HG03025 (cell line): ENCODE measurements at regions not wholly inside any gene's neighbourhood (a gene's known extent, or its start where the extent isn't known, plus 50 kb on each side); places are given as distances from the start of the nearest gene placed in this dataset.
"Not testable (repeated sequence)": the region's sequence is repeated elsewhere in the genome, so short reads cannot be mapped to it uniquely, and the experiment has no call there.

ENCODE experiments used
- ATAC-seq: cut with Tn5 transposase; IDR thresholded peaks from one replicate; pipeline ENCODE4 v1.9.1; 2021; ENCODE audit warnings: mild to moderate bottlenecking, moderate library complexity; ENCODE audit not compliant: unreplicated experiment, low FRiP score

DNA sequence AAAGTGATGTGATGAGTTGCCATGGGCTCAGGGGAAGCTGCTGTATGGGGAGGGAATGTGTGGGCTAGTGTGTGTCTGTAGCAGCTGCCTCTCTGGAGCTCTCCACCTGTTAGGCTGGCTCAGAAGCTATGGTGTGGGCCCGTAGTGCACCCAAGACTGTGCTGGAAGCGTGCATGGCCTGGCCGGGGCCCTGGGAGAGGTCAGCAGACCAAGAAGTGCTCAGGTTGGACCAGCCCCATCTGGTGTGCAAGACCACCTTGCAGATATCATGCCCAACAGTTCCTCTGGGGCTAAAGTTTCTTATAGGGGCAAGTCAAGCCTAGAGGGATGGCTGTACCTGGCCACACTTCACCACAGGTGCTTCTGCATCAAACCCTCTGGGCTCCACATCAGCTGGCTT is 274.4 kb upstream of the CCDC179 start:
- ATAC-seq, result no peak

GRCh38 chr11:23138761-23139160 is 278.5 kb upstream of the CCDC179 start:
- ATAC-seq, result no peak

DNA sequence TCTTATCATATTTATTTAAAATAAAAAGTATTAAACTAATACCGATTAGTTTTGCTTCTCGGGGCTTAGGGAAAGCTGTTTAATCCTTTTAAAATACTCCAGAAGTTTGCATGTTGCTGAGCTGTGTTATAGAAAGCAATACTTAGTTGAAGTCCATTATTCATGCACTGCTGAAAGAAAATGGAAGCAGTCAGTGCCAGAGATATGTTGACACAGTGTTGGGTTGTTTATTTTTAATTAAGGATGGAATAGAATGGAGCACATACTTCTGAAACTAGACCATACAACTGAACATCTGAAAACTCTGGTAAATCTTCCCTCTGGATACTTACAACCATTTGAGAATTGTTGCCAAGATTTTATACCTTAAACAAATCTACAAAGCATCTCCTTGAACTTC is 282.7 kb upstream of the CCDC179 start:
- no peak for ATAC-seq

GRCh38 chr11:23151819-23152218 is 291.5 kb upstream of the CCDC179 start:
- ATAC-seq, result no peak

- ATAC-seq, result no peak
Measured at GRCh38 chr11:23155503-23155902, 295.2 kb upstream of the CCDC179 start.

- ATAC-seq, result no peak
Measured at GRCh38 chr11:23164022-23164421, 303.7 kb upstream of the CCDC179 start.

- no peak for ATAC-seq
Measured at GRCh38 chr11:23166376-23166775, 306.1 kb upstream of the CCDC179 start.

DNA sequence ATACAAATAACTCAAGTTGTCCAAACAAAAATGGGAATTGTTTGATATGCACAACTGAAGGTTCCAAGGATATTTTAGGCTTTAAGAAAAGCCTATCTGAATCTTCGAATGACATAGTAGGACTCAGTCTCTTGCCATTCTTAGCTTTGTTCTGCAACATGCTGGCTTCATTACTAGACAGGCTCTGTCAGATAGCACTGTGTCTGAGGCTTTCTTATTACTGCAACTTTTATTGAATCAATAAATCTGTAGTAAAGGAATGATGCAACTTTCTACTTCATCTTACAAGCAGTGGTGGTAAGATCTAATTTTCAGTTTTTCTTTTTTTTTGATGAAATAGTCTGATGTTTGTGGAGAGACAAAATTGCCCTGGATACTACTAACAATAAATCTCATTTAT is 319.3 kb upstream of the CCDC179 start:
- no peak for ATAC-seq

GRCh38 chr11:23181022-23181807 is 320.9 kb upstream of the CCDC179 start:
- no peak for ATAC-seq

- ATAC-seq, result no peak
Measured at GRCh38 chr11:23192256-23192655, 332.0 kb upstream of the CCDC179 start.

DNA sequence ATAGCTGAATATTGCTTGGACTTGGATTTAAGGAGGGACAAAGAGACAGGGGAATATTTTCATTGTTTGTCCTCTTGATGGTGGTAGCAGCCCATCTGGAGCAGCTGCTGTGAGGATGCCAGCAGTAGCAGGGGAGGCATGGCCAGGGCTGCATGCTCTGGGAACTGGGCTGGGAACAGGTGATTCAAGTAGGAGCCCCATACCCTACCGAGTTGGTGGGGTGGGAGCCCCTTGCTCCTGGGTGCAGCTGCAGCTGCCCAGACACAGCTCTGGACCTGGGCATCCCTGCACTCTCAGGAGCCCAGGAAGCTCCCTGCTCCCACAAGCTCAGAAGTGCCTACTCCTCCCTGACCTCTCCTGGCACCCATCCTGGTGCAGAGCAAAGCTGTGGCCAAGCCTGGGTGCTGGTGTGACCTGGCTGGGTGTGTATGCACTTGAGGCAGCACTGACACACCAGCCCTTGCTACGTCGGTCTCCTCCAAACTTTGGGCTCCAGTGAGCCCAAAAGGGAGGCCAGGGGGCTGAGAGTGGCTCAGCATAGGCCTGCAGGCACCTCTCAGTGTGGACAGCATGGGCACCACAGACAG is 341.8 kb upstream of the CCDC179 start:
- ATAC-seq, result no peak

DNA sequence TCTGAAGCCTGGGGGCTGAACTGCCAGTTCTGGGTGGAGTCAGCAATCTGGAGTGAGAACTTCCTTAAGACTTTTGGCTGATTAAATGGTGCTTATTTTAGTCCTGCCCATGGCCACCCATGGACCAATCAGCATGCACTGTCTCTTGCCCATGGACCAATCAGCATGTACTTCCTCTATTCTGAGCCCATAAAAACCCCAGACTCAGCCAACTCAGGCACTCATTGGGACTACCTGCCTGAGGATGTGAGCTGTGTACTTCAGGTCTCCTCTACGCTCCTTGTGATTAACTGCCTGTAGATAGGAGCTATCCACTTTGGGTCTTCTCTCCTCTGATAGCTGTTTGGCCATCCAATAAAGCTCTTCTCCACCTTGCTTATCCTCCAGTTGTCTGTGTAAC is 342.3 kb upstream of the CCDC179 start:
- no peak for ATAC-seq

DNA sequence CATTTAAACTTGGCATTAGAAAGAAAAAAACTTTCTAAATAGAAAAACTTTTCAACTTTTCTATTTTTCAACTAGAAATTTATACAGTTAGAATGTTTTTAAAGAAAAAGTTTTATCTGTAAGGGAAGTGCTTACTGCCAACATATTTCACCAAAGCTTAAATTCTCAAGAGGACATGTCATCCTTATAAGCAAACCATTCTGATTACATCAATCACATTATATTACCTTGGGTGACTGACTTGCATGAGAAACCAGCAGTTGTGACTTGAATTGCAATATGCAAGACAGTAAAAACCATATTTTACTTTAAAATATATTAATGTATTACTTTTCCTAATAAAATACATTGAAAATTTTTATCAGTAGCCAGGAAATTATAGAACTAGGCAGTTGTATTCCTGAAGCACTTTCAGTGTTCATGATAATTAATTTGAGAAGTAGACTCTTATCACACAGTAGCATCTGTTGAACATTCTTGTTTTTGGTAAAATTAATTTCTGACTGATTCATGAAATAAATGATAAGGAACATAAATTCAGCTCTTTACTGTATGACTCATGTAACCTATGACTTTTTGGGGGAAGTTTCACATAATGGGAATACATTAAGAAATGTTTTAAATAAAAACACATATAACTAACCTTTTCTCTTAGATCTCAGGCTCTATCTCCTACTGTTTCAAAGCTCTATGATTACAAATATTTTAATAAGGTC is 345.0 kb upstream of the CCDC179 start:
- ATAC-seq, result no peak

- ATAC-seq, result no peak
Measured at GRCh38 chr11:23206741-23207336, 346.6 kb upstream of the CCDC179 start.

DNA sequence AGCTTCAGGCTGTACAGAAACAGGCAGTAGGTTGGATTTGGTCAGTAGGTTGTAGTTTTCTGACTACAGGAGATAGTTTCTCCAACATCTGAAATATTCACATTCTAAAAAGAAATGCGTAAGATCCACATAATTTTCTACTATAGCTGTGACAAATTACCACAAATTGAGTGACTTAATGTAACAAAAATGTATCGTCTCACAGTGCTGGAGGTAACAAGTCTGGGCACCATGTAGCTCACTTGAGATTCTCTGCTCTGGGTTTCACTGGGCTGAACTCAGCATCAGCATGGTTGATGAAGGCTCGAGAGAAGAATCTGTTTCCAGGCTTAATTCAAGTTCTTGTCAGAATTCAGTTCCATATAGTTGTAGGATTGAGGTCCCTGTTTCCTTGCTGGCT is 350.9 kb upstream of the CCDC179 start:
- no peak for ATAC-seq

GRCh38 chr11:23212807-23213206 is 352.5 kb upstream of the CCDC179 start:
- ATAC-seq, result no peak

- ATAC-seq, result no peak
Measured at GRCh38 chr11:23217072-23217471, 356.8 kb upstream of the CCDC179 start.

GRCh38 chr11:23220086-23220485 is 359.8 kb upstream of the CCDC179 start:
- not testable (repeated sequence) for ATAC-seq

DNA sequence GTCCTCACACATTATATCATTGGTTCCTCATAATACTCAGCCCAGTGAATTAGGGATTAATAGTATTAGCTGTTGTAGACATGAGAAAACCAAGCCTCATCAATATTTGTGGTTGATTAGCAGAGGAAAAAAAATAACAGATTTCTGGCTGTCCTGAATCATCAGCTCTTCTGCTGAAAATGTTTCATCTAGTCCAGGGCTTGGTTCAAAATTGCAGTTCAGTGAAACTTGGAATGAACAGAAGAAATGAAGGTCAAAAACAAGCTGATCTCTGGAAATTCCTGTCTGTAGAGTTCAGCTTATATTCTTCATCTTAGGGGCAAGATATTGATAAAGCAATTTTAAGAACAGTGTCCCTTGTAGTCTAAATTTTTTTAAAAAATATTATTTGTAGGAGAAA is 361.1 kb upstream of the CCDC179 start:
- ATAC-seq, result no peak

DNA sequence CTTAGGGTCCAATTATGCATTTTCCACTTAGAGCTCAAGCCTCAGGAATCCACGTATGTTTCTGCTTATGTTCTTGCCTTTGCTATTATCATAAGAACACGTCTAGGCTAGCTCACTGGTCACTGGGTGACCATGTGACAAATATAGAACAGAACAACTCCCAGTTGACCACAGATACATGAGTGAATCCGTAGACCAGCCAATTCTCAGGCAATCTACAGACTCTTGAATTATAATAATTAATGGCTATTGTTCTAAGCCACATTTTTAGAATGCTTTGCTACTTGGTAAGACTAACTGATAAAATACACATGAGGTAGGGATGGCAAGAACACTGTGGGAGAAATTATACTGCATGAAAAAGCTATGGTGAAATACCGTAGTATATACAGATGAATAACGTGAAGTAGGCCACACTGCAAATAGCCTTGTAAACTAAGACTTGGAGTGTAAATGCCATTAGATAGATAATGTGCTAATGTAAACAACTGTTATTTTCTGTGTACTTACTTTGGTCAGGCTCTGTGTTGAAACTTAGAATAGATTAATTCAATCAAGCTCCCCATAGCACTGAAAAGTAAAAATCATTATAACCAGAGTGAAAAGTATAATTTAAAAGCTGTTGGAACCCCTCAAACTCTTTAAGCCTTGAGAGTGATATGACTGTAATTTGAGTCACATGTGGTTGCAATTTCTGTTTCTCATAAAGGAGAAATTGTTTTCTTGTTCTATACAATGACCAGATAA is 366.2 kb upstream of the CCDC179 start:
- no peak for ATAC-seq

DNA sequence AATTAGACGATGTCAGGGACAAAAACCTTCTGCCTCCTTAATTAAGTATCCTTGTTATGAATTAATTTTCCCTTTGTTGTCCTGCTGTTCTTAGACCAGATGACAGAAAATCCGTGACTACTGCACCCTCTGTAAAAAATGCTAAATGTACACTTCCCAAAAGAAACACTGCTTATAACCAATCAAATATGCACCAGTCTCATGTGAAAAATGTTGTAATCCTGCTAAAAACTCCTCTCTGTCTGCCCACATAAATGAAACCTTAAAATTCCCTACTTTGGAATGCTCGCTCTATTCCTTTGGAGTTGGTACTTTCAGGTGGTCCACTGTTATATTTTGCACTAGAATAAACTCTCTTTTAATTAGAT is 366.8 kb upstream of the CCDC179 start:
- ATAC-seq, result no peak
